Stimulated activated CD4-positive, alpha-beta T cell treated with anti-CD3 and anti-CD28 coated beads, Interleukin-2, amount 100 ng/mL, for 24 hours (primary cell): ENCODE measurements at regions not wholly inside any gene's neighbourhood (a gene's known extent, or its start where the extent isn't known, plus 50 kb on each side); places are given as distances from the start of the nearest gene placed in this dataset.
"Not testable (repeated sequence)": the region's sequence is repeated elsewhere in the genome, so short reads cannot be mapped to it uniquely, and the experiment has no call there.

ENCODE experiments used
- DNase-seq, 2 donors: peaks; one replicate each; pipeline ENCODE4 v3.0.0-alpha.2; 2020

- not testable (repeated sequence) for DNase-seq
Measured at GRCh38 chr6:66166713-66167112, 459.7 kb upstream of the EYS start.

- no peak for DNase-seq
Measured at GRCh38 chr6:66161546-66162108, 454.6 kb upstream of the EYS start.

- no peak for DNase-seq
Measured at GRCh38 chr6:66159937-66160336, 452.9 kb upstream of the EYS start.

GRCh38 chr6:66153247-66153646, 446.2 kb upstream of the EYS start:
- no peak for DNase-seq

DNA sequence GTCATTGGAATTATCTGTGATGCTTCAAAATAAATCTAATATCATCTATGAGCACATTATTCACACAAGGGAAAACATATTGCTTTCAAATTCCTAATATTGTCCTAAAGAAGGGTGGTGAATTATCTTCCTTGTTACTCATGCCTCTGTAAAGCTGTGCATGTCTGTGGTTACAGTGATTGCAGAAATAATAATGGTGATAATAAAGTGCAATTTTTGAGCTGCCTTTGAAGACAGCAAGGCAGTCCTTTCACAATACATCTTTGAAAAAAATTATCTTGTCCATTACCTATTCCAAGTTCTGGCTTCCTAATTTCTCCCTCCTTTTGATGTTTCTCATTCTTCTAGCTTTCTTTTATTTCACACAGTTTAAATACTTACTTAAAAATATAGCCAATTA, 442.1 kb upstream of the EYS start:
- DNase-seq = no peak

DNA sequence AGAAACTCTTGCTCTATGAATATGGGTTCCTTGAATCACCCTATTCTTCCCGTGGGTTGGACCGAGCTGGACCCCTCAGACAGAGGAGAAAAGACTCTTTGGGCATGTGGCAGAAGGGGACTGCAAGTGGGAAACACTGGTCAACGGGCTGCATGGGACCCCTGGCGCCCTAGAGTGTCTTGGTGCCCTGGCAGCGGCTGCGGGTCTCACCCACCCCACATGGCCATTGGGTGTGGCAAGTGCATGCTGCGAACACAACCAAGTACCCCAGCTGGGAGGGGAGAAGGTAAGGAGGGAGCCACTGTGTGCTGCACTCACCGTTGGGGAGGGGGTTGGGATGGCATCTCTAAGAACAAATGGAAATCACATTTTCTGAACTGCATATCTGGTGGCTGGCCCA, 438.8 kb upstream of the EYS start:
- no peak for DNase-seq

DNA sequence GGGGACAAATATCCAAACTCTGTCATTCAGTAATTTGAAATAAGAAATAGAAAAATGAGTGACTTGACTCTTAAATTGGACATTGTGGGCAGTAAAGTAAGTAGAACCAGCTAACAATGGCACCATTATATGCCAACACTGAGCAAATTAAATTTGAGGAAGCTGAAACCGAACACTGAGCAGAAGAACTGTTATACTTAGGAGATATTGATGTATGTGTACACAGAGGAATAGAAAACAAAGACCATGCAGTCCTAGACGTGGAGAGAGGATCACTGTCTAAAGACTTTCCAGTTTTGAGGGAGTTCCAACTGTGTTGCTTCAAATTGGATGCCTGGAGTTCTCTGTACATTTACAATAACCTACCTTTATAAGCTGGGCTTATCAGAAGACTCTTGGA, 427.0 kb upstream of the EYS start:
- DNase-seq = no peak

- no peak for DNase-seq
Measured at GRCh38 chr6:66128656-66129055, 421.6 kb upstream of the EYS start.

DNA sequence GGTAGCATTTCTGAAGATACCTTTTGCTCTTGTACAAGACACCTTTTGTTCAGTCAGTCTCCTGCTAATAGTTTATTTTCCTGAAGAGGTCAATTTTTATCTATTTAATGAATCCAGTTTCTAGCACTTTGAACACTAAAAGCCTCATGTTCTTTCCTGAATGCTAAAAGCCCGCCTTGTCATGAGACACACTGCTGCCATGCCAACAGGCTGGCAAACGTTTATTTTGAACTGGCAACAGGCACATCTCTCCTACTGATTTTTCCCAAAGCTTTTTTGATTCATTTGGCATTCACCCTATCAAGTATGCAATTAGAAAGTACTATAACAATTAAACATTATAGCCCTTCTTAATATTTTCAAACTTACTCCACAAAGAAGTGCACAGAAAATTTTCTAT, 421.2 kb upstream of the EYS start:
- DNase-seq = no peak

DNA sequence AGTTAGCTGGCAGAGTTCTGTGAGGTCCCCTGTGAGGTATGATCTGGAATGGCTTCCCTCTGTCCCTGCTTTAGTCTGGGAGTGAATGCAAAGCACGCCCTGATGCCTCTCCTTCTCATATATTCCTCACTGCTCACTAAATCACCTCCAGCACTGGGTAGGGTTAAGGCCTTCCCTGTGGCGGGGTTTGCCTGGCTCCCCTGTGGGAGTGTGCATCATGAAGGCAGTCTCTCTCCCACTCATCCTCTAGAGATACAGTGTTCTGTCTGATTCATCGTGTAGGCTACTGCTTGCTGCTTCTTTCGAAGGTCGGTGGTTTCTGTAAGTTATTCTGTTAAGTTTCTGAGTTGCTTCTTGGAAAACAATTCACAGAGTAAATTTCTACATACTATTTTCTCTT, 420.0 kb upstream of the EYS start:
- DNase-seq = no peak

GRCh38 chr6:66126358-66126757, 419.3 kb upstream of the EYS start:
- DNase-seq = no peak

DNA sequence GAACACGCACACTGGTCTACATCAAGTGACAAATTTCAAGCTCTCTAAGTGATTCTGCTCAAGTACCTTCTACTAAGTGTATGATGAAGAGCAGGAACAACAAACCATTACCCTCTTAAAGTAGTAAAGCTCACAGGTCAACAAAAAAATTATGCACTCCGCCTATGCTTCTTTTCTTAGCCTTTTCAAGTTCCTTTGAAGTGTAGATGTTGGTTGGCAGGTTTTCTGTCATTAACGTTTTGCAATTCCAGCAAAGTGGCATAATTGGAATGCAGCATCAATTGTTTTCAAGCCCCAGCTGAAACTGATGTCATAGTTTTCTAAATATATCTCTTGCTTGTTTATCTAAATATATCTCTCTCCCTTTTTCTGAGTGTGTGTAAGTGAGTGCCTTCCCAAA, 396.9 kb upstream of the EYS start:
- no peak for DNase-seq

DNA sequence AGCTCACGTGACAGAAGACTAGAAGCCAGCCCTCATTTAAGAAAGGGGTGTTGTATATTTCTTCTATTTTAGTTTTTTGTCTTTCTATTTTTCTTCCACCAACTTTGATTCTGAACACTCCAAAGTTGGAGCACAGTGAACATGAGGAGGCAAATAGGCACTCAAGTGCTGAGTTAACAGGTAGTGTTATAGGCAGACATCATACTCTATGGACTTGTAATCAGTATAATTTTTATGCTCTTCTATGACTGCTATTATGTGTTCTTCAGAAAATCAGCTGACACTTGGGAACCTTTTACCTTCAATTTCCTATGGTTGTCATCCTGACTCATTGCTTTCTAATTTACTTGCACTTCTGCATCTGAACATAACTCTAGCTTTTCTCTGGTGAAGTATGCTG, 396.3 kb upstream of the EYS start:
- DNase-seq = no peak

DNA sequence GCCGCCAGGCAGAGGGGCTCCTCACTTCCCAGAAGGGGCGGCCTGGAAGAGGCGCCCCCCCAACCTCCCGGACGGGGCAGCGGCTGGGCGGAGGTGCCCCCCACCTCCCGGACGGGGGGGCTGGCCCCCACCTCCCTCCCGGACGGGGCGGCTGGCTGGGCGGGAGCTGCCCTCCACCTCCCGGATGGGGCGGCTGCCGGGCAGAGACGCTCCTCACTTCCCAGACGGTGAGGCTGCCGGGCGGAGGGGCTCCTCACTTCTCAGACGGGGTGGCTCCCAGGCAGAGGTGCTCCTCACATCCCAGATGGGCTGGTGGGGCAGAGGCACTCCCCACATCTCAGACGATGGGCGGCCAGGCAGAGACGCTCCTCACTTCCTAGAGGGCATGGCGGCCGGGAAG, 389.7 kb upstream of the EYS start:
- no peak for DNase-seq

DNA sequence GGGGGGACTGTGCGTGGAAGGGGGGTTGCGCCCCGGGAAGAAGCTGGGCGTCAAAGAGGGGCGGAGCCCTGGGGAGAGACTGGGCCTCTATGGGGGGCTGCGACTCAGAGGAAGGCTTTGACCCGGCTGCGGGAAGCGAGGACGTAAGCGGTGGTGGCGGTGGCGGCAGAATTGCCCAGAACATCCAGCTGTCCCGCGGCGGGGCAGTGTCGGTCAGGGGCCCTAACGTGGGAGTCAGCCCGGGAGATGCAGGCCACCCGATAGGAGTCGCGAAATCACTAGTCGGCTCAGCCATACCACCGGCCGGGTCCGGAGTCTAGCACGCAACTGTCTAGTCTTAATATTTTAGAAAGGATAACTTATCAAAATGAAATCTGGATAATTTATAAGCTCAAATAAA, 387.6 kb upstream of the EYS start:
- no peak for DNase-seq

DNA sequence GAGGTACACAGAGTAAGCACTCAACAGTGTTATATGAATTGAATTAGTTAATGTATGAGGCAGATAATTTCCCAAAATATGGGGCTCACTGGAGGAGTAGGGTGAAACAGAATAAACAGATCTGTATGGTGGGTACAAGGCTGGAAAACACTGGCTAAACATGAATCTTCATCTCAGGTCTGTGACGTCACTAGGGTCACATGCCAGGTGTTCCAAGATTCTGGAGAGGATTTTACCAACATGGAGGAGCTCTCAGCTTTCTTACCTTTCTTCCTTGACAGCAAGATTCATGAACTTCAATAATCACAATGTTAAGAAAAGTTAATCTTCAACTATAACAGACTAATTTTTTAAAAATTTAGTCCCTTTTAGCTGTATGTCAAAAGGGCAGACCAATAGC, 385.3 kb upstream of the EYS start:
- not testable (repeated sequence) for DNase-seq

GRCh38 chr6:66086532-66086931, 379.5 kb upstream of the EYS start:
- no peak for DNase-seq

- no peak for DNase-seq
Measured at GRCh38 chr6:66082914-66083313, 375.9 kb upstream of the EYS start.

GRCh38 chr6:66068907-66069306, 361.9 kb upstream of the EYS start:
- no peak for DNase-seq

- no peak for DNase-seq
Measured at GRCh38 chr6:66068033-66068432, 361.0 kb upstream of the EYS start.

DNA sequence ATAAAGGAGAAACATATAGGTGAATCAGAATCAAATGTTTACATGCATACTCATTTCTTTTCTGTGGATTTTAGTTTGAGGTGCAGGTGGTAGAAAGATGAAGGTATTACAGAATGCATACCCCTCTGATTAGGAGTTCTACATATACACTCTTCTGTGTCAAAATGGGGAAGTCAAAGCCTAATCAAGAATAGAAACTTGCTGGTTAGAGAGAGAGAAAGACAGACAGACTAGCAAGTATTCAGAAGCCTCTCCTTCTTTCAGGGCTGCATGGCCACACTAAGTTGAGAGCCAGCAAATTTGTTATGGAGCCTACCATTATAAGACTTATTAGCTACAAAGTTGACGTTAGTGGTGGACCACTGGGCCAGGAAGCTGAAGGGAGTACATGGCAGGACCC, 358.3 kb upstream of the EYS start:
- DNase-seq = no peak

DNA sequence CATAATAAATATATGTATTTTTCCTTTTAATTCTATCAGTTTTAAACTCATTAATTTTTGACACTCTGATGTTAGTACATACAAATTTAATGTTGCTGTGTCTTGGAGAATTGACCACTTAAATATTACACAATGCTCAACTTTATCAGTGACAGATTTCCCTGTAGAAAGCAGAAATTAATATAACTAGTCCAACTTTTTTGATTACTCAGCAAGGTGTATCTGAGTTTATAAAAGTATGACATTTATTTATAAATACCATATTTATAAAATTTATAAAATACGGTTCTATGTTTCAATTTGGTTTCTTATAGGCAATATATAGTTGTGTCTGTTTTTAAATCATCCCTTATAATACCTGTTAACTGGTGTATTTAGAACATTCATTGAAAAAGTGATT, 350.0 kb upstream of the EYS start:
- DNase-seq = no peak

DNA sequence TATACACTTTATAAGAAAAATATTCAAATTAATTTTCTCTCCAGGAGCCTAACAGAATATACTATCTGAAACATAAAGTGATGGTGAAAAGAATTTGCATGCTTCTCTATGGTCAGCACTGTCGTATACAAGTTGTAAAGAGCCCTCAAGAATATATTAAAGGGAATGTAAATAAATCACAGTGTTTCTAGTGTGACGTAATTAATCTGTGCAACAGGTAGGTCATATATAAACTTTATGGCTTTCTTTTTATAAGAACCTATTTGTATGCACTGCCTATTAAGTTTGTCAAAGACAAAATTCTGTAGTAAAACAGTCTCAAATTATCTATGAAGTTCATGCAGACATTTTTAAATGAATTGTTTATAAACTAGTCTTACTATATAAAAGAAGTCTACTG, 347.9 kb upstream of the EYS start:
- DNase-seq = no peak

- no peak for DNase-seq
Measured at GRCh38 chr6:66051812-66052211, 344.8 kb upstream of the EYS start.

GRCh38 chr6:66048684-66049474, 341.9 kb upstream of the EYS start:
- no peak for DNase-seq
